ENCODE measurements at regions not wholly inside any gene's neighbourhood (a gene's known extent, or its start where the extent isn't known, plus 50 kb on each side); places are given as distances from the start of the nearest gene placed in this dataset.

GRCh38 chr4:13169731-13170525, 314.2 kb downstream of the RAB28 start:
- TF ChIP-seq CTCF (IDR thresholded peaks at IDR 0.05) (no peak), POLR2A (IDR thresholded peaks at IDR 0.05) (no peak), EP300 (IDR thresholded peaks at IDR 0.05) (no peak)

All from tibial nerve (tissue), 4 donors.